H1 (cell line): ENCODE measurements at regions not wholly inside any gene's neighbourhood (a gene's known extent, or its start where the extent isn't known, plus 50 kb on each side); places are given as distances from the start of the nearest gene placed in this dataset.

Experiments
- CTCF ChIA-PET: fragments of 300-600 bp; sonication (Branson Sonifier 250); formaldehyde crosslinking; loops from one replicate; lab custom pipeline; 2021; ENCODE audit not compliant: partially characterized antibody; lab: Charles Lee
- POLR2A ChIA-PET: fragments of 300-600 bp; sonication (Branson Sonifier 250); formaldehyde crosslinking; loops from one replicate; lab custom pipeline; 2021; ENCODE audit warnings: inconsistent platforms; ENCODE audit not compliant: partially characterized antibody; lab: Charles Lee
- DNase-seq, 2 experiments: peaks; one replicate each; pipeline versions ENCODE4 v3.0.0 to v3.0.0-alpha.2; 2010 to 2022; ENCODE audit warnings: low spot score in 2 of 2, low read depth in 1 of 2, mixed read lengths in 1 of 2
- FAIRE-seq: peaks from 2 replicates; lab custom pipeline; 2011; peaks lifted over from hg19 to GRCh38; lab: Jason Lieb, UNC
- H2AFZ ChIP-seq: 2 replicates; pipeline ENCODE4 v1.8.1; 2012; ENCODE audit warnings: low read length, inconsistent platforms
- H2AK5ac ChIP-seq: 2 replicates; pipeline ENCODE4 v1.6.1; 2013; ENCODE audit warnings: low read depth, low read length
- H2BK120ac ChIP-seq: replicated peaks from 2 replicates; pipeline ENCODE3; 2013; ENCODE audit warnings: low read depth, low read length, inconsistent platforms
- H2BK12ac ChIP-seq: 2 replicates; pipeline ENCODE4 v1.6.1; 2013; ENCODE audit warnings: low read depth, low read length
- H2BK15ac ChIP-seq: 2 replicates; pipeline ENCODE4 v1.6.1; 2013; ENCODE audit warnings: low read length
- H2BK20ac ChIP-seq: 2 replicates; pipeline ENCODE4 v1.6.1; 2013; ENCODE audit warnings: low read length
- H2BK5ac ChIP-seq: 2 replicates; pipeline ENCODE4 v1.6.1; 2013; ENCODE audit warnings: low read depth, low read length
- H3K14ac ChIP-seq: 2 replicates; pipeline ENCODE4 v1.6.1; 2013; ENCODE audit warnings: inconsistent platforms; ENCODE audit not compliant: insufficient read length
- H3K18ac ChIP-seq: 2 replicates; pipeline ENCODE4 v1.6.1; 2013; ENCODE audit warnings: low read length; ENCODE audit errors: extremely low read depth
- H3K23ac ChIP-seq: 2 replicates; pipeline ENCODE4 v1.6.1; 2013; ENCODE audit warnings: inconsistent platforms; ENCODE audit not compliant: insufficient read length
- H3K23me2 ChIP-seq: 2 replicates; pipeline ENCODE4 v1.6.1; 2013; ENCODE audit warnings: low read depth, low read length
- H3K27ac ChIP-seq: 2 replicates; pipeline ENCODE4 v1.6.1; 2011; ENCODE audit warnings: low read depth, low read length, inconsistent platforms
- H3K27me3 ChIP-seq, 4 experiments: replicated peaks in 1 of 4; 1 replicate in 1 of 4; 2 replicates in 3 of 4; pipeline versions ENCODE4 v1.6.1 to v1.8.1; 2011 to 2013; ENCODE audit warnings: low read length in 3 of 4, mild to moderate bottlenecking in 3 of 4, inconsistent platforms in 2 of 4, mixed read lengths in 2 of 4, moderate library complexity in 1 of 4; ENCODE audit not compliant: control insufficient read depth in 3 of 4, insufficient read depth in 3 of 4; ENCODE audit errors: extremely low read depth in 1 of 4
- H3K36me3 ChIP-seq, 4 experiments: 2 replicates each; pipeline versions ENCODE4 v1.6.1 to v1.8.1; 2011 to 2013; ENCODE audit warnings: mild to moderate bottlenecking in 4 of 4, low read length in 3 of 4, moderate library complexity in 2 of 4, control low read depth in 1 of 4, inconsistent platforms in 1 of 4; ENCODE audit not compliant: insufficient read depth in 4 of 4, control insufficient read depth in 2 of 4
- H3K4ac ChIP-seq: replicated peaks from 2 replicates; pipeline ENCODE3; 2013; ENCODE audit warnings: low read length, low read depth, mixed read lengths, inconsistent platforms; ENCODE audit not compliant: insufficient read length
- H3K4me1 ChIP-seq, 4 experiments: replicated peaks in 1 of 4; 1 replicate in 1 of 4; 2 replicates in 3 of 4; pipeline versions ENCODE4 v1.6.1 to v1.8.1; 2011 to 2013; ENCODE audit warnings: low read length in 3 of 4, inconsistent platforms in 2 of 4, mixed read lengths in 1 of 4; ENCODE audit not compliant: insufficient read depth in 4 of 4, control insufficient read depth in 3 of 4
- H3K4me2 ChIP-seq, 2 experiments: 2 replicates each; pipeline versions ENCODE4 v1.6.1 to v1.8.1; 2011 to 2013; ENCODE audit warnings: low read depth in 2 of 2, low read length in 2 of 2, control low read depth in 1 of 2, inconsistent platforms in 1 of 2, mild to moderate bottlenecking in 1 of 2; ENCODE audit not compliant: insufficient read depth in 1 of 2
- H3K4me3 ChIP-seq, 4 experiments: fragments of 200-600, 300-600 bp in 1 of 4; sonication (generic), shearing (Covaris generic), sonication (Bioruptor Twin) in 1 of 4; 2 replicates each; pipeline versions ENCODE4 v1.5.1 to v1.8.1; 2011 to 2016; ENCODE audit warnings: low read length in 4 of 4, low read depth in 3 of 4, control low read depth in 2 of 4, inconsistent platforms in 2 of 4, mild to moderate bottlenecking in 2 of 4, mixed read lengths in 1 of 4, moderate library complexity in 1 of 4; ENCODE audit not compliant: insufficient read depth in 2 of 4; ENCODE audit errors: extremely low read depth in 1 of 4
- H3K56ac ChIP-seq: replicated peaks from 2 replicates; pipeline ENCODE3; 2013; ENCODE audit warnings: low read depth, mild to moderate bottlenecking, mixed read lengths, low read length, inconsistent platforms; ENCODE audit not compliant: insufficient read length
- H3K79me1 ChIP-seq: 2 replicates; pipeline ENCODE4 v1.6.1; 2013; ENCODE audit warnings: low read depth, low read length, control low read depth
- H3K79me2 ChIP-seq, 2 experiments: 2 replicates each; pipeline versions ENCODE4 v1.6.1 to v1.8.1; 2012 to 2013; ENCODE audit warnings: low read length in 2 of 2, mild to moderate bottlenecking in 2 of 2, inconsistent platforms in 1 of 2; ENCODE audit not compliant: insufficient read depth in 2 of 2, control insufficient read depth in 1 of 2
- H3K9ac ChIP-seq, 4 experiments: replicated peaks in 1 of 4; 1 replicate in 1 of 4; 2 replicates in 3 of 4; pipeline versions ENCODE4 v1.6.1 to v1.8.1; 2011 to 2013; ENCODE audit warnings: low read depth in 3 of 4, low read length in 3 of 4, control low read depth in 2 of 4, mild to moderate bottlenecking in 2 of 4, moderate library complexity in 2 of 4, inconsistent platforms in 1 of 4; ENCODE audit errors: extremely low read depth in 1 of 4
- H3K9me3 ChIP-seq, 2 experiments: 2 replicates each; pipeline versions ENCODE4 v1.6.1 to v1.8.1; 2012 to 2013; ENCODE audit warnings: mild to moderate bottlenecking in 2 of 2, moderate library complexity in 2 of 2, control low read depth in 1 of 2, inconsistent platforms in 1 of 2, low read depth in 1 of 2, low read length in 1 of 2, mixed read lengths in 1 of 2; ENCODE audit not compliant: insufficient read depth in 2 of 2
- H4K20me1 ChIP-seq, 2 experiments: replicated peaks in 1 of 2; 2 replicates each; pipeline versions ENCODE3 to v1.8.1; 2011 to 2013; ENCODE audit warnings: inconsistent platforms in 2 of 2, low read length in 2 of 2, mild to moderate bottlenecking in 1 of 2; ENCODE audit not compliant: insufficient read depth in 2 of 2, control insufficient read depth in 1 of 2
- H4K5ac ChIP-seq: 2 replicates; pipeline ENCODE4 v1.6.1; 2013; ENCODE audit warnings: low read length, low read depth, mixed read lengths, inconsistent platforms; ENCODE audit not compliant: insufficient read length
- H4K8ac ChIP-seq: 2 replicates; pipeline ENCODE4 v1.8.0; 2013; ENCODE audit warnings: mild to moderate bottlenecking, moderate library complexity, low read length, inconsistent platforms; ENCODE audit not compliant: insufficient read depth; ENCODE audit errors: extremely low read depth
- H4K91ac ChIP-seq: replicated peaks from 2 replicates; pipeline ENCODE3; 2013; ENCODE audit warnings: low read length, mixed read lengths, inconsistent platforms; ENCODE audit not compliant: insufficient read length
- JUND ChIP-seq: IDR thresholded peaks from 2 replicates; pipeline ENCODE4 v1.6.1; 2011; ENCODE audit warnings: mild to moderate bottlenecking, improper control_type of control experiment, low read length
- RNF2 ChIP-seq: fragments of 200-900, 300-1000 bp; sonication (generic); IDR thresholded peaks from 2 replicates; pipeline ENCODE4 v1.7.1; 2016; ENCODE audit warnings: borderline replicate concordance, low read depth, mild to moderate bottlenecking, antibody characterized with exemption, low read length; ENCODE audit not compliant: poor library complexity, severe bottlenecking; ENCODE audit errors: missing control alignments
- WGBS, 2 experiments: shearing (Covaris generic) in 1 of 2; methylation state at CpG; one replicate each; pipeline versions ENCODE4 v1.1.6 to v1.1.7; 2013 to 2015; ENCODE audit warnings: low lambda C conversion rate in 2 of 2, mixed read lengths in 2 of 2, inconsistent platforms in 1 of 2, low coverage in 1 of 2, missing lambda C conversion rate in 1 of 2; ENCODE audit not compliant: insufficient replicate concordance in 2 of 2, insufficient coverage in 1 of 2, insufficient read length in 1 of 2; ENCODE audit errors: extremely low coverage in 1 of 2, missing lambda C conversion rate in 1 of 2; 5-methylcytosine and 5-hydroxymethylcytosine counted together

DNA sequence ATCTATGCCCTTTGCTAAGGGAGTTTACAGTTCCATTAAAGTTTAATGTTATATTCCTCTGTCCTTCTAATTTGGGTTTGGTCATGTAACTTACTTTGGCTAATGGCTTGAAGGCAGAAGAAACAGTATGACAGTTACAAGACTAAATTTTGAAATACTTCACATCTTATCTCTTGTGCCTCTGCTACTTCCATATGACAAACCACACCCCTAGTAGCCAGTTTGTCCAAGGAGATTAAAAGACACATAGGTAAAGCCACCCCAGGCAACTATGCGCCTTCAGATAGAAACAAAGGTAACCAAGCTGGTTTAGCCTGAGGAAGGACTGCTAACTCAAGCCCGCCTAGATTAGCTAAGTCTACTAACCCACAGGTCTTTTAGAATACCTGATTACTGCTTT lies 273.4 kb upstream of the MIR17HG start:
- Histone ChIP-seq H3K4me3 (no peak overlapping the region), H3K4ac (no peak overlapping the region), H3K23me2 (peaks cover 2% of the 10 kb centered on the region; the same call in 1 of the 2 replicates), H3K56ac (no peak overlapping the region), H4K91ac (no peak overlapping the region), H3K14ac (no peak overlapping the region), H3K4me1 (no peaks in the 10 kb centered on the region), H4K8ac (no peak overlapping the region), H3K79me2 (no peaks in the 10 kb centered on the region), H3K9me3 (no peaks in the 10 kb centered on the region), H2BK120ac (no peak overlapping the region), H3K36me3 (no peaks in the 10 kb centered on the region), H3K27ac (no peak overlapping the region), H3K79me1 (no peaks in the 10 kb centered on the region), H4K20me1 (no peaks in the 10 kb centered on the region), H2BK5ac (no peak overlapping the region), H2BK12ac (no peak overlapping the region), H2AFZ (no peak overlapping the region), H4K5ac (no peak overlapping the region), H2AK5ac (no peak overlapping the region), H3K23ac (no peak overlapping the region), H3K27me3 (peaks cover 0 to 1% (median 0%) of the 10 kb centered on the region in 4 experiments; a peak in 1 of 7 replicates), H3K18ac (no peak overlapping the region), H3K9ac (no peak overlapping the region), H2BK20ac (no peak overlapping the region), H3K4me2 (no peak overlapping the region), H2BK15ac (no peak overlapping the region)
- ChIA-PET CTCF (interaction anchor here (1.1 kb wide), 1 partner anchor 79 kb away, joined by 4 read pairs; no protein-coding TSS in a partner anchor), POLR2A (no interaction called here)
- DNase-seq, result no peak
- WGBS, 2 experiments, result 86% methylated on average over 2 of the region's 2 CpGs; no CpG with 5 or more reads in 1 of the 2 experiments
- FAIRE-seq, result no peak
- TF ChIP-seq RNF2, result no peak
- TF ChIP-seq JUND, result no peak
